Prostate gland (tissue), 2 donors: ENCODE measurements at regions not wholly inside any gene's neighbourhood (a gene's known extent, or its start where the extent isn't known, plus 50 kb on each side); places are given as distances from the start of the nearest gene placed in this dataset.

Experiments
- DNase-seq: peaks from one replicate; pipeline ENCODE4 v3.0.0-alpha.2; 2019; ENCODE audit warnings: low spot score
- H3K27ac ChIP-seq, 2 donors: fragments of 200-600 bp; sonication (generic); 2 replicates each; pipeline ENCODE4 v1.5.1; 2017 to 2019
- H3K27me3 ChIP-seq: fragments of 200-600 bp; sonication (generic); replicated peaks from 2 replicates; pipeline ENCODE4 v1.5.1; 2019; ENCODE audit not compliant: insufficient read depth
- H3K36me3 ChIP-seq, 2 donors: fragments of 200-600 bp; sonication (generic); 1 replicate in 1 of 2; 2 replicates in 1 of 2; pipeline versions ENCODE4 v1.5.1 to v1.8.1; 2017 to 2019
- H3K4me1 ChIP-seq: fragments of 200-600 bp; sonication (generic); replicated peaks from 2 replicates; pipeline ENCODE4 v1.5.1; 2019
- H3K4me3 ChIP-seq, 2 donors: fragments of 200-600 bp; sonication (generic); 2 replicates each; pipeline ENCODE4 v1.5.1; 2017 to 2019
- H3K9me3 ChIP-seq: fragments of 200-600 bp; sonication (generic); 2 replicates; pipeline ENCODE4 v1.5.1; 2017
- POLR2A ChIP-seq: fragments of 450-650 bp; IDR thresholded peaks from one replicate; pipeline ENCODE4 v1.6.1; 2016; ENCODE audit warnings: antibody characterized with exemption, mild to moderate bottlenecking
- POLR2AphosphoS5 ChIP-seq: sonication (generic); formaldehyde crosslinking; IDR thresholded peaks from one replicate; pipeline ENCODE4 v1.6.1; 2017; ENCODE audit warnings: antibody characterized with exemption
- WGBS: methylation state at CpG from one replicate; pipeline ENCODE4 v1.1.5; 2018; 5-methylcytosine and 5-hydroxymethylcytosine counted together
- intact Hi-C: fragments of 100-400 bp; cut with DNase I; formaldehyde crosslinking; loops from one replicate; pipeline ENCODE4 v1.14.2; 2022
- TF ChIP-seq, protein P1 (sequence below), 4 experiments: fragments of 200-600 bp in 2 of 4; fragments of 450-650 bp in 2 of 4; sonication (generic) in 2 of 4; IDR thresholded peaks; 1 replicate in 3 of 4; 2 replicates in 1 of 4; pipeline ENCODE4 v1.5.1; 2016 to 2019; ENCODE audit warnings: antibody characterized with exemption in 4 of 4, mild to moderate bottlenecking in 2 of 4, moderate library complexity in 2 of 4

DNA sequence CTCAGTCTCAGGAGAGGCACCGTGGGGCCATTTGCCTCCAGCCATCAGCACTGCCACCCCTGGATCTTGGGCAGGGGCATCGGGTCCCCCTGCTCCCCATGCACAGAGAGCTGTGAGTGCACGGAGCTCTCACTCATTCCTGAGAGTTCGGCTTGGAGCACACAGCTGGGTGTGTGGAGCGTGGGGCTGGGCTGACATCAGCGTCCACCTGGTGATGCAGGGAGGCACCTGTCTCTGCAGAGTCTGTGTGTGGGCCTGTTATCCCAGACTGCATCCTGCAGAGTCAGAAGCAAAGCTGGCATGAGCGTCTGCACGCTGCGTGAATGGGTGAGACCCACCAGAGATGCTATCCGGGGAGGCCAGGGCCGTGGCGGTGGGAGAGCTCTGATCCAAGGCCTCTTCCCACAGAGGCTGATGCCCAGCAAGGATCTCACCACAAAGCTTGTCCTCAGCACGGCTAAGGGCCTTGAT, 248.8 kb upstream of the AFDN start:
- TF ChIP-seq POLR2AphosphoS5 (no peak), POLR2A (no peak)
- TF ChIP-seq, protein P1, sequence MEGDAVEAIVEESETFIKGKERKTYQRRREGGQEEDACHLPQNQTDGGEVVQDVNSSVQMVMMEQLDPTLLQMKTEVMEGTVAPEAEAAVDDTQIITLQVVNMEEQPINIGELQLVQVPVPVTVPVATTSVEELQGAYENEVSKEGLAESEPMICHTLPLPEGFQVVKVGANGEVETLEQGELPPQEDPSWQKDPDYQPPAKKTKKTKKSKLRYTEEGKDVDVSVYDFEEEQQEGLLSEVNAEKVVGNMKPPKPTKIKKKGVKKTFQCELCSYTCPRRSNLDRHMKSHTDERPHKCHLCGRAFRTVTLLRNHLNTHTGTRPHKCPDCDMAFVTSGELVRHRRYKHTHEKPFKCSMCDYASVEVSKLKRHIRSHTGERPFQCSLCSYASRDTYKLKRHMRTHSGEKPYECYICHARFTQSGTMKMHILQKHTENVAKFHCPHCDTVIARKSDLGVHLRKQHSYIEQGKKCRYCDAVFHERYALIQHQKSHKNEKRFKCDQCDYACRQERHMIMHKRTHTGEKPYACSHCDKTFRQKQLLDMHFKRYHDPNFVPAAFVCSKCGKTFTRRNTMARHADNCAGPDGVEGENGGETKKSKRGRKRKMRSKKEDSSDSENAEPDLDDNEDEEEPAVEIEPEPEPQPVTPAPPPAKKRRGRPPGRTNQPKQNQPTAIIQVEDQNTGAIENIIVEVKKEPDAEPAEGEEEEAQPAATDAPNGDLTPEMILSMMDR (IDR thresholded peaks at IDR 0.05) = no peak
- Histone ChIP-seq H3K4me3 (no peak overlapping the region), H3K4me1 (no peaks in the 10 kb centered on the region), H3K27me3 (no peaks in the 10 kb centered on the region), H3K27ac (no peak overlapping the region), H3K36me3 (no peaks in the 10 kb centered on the region), H3K9me3 (no peaks in the 10 kb centered on the region)
- DNase-seq = no peak
- 98% methylated on average over 13 of the region's 13 CpGs for WGBS
- intact Hi-C loops = no loop called here

DNA sequence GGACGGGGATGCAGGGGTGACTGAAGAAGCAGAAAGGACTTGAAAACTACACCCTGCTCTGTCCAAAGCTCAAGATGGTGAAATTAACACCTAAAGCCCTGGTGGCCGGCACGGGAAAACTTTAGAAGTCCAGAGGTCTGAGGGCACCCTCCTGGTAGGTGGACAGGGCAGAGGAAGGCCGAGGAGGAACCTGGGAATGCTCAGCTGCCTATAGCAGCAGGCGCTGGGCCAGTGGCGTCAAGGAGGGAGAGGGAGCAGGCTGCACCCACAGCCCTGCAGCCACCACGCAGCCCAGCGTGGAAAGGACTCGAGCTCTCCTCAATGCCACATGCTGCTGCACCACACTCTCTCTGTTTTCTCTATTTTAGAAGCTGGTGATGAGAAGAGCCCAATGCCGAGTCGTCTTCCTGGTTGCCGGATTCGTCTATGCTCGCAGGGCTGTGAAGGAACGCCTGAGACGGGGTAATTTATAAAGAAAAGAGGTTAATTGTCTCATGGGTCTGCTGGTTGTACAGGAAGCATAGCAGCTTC, 248.3 kb upstream of the AFDN start:
- Histone ChIP-seq H3K27me3 (no peaks in the 10 kb centered on the region), H3K4me1 (no peaks in the 10 kb centered on the region), H3K27ac (no peak overlapping the region), H3K4me3 (no peak overlapping the region), H3K36me3 (no peaks in the 10 kb centered on the region), H3K9me3 (no peaks in the 10 kb centered on the region)
- intact Hi-C loops = no loop called here
- no peak for TF ChIP-seq POLR2AphosphoS5
- TF ChIP-seq, protein P1 (IDR thresholded peaks at IDR 0.05) = no peak
- DNase-seq = no peak
- WGBS = 96% methylated on average over 16 of the region's 16 CpGs

DNA sequence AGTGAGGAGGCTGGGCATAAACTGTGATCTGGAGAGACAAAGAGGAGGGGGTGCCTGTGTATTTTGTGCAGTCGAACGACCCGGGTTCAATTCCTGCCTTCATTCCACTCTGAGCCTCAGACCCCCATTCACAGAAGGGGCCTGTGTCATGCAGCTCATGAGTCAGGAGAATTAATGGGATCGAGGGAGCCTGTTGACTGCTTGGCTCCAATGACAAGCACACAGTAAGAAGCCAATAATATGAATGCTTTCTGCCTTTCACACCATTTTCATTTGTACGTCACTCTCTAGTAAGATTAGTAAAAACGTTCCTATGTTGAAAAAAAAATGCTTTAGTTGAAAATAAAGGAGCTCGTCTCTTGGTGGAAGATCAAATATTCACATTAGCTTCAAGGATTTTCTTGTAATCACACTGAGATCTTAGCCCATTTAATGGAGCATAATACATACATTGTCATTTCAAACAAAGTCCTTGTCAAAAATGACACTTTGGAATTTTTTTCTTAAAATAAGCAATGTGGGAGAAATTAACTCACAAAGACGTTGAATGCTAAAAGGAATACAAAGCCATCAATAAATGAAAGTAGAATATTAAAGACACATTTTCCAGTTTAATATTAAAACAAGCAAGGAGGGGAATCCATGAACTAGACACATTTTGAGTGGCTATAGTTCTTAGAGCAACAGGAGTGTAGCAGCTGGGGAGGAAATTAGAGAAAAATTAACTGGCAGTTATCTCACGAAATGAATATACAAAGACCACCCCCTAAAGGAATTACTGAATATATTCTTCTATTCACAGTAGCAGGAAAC, 246.7 kb upstream of the AFDN start:
- no peak overlapping the region for H3K4me3 ChIP-seq
- H3K36me3 ChIP-seq = no peaks in the 10 kb centered on the region
- H3K27me3 ChIP-seq = no peaks in the 10 kb centered on the region
- 75% methylated on average over 9 of the region's 9 CpGs for WGBS
- TF ChIP-seq, protein P1 (IDR thresholded peaks at IDR 0.05) = no peak
- no peak for TF ChIP-seq POLR2A
- no peak for TF ChIP-seq POLR2AphosphoS5
- no peak overlapping the region for H3K27ac ChIP-seq
- DNase-seq = no peak
- intact Hi-C loops = no loop called here
- H3K4me1 ChIP-seq = no peaks in the 10 kb centered on the region
- no peaks in the 10 kb centered on the region for H3K9me3 ChIP-seq

DNA sequence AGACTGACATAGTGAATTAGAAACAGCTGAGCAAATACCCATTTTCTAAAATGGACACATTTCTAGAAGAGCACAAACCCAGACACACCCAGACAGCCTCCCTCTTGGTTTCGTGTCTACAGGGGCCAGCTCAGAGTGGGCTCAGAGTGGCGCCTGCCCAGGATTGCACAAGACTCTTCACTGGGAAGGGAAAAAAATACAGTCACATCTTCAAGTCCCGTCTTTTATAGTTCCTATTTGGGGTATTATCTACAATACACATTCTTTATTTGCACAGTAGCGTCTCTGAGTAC, 246.1 kb upstream of the AFDN start:
- Histone ChIP-seq H3K4me1 (no peaks in the 10 kb centered on the region), H3K9me3 (no peaks in the 10 kb centered on the region), H3K36me3 (no peaks in the 10 kb centered on the region), H3K27me3 (no peaks in the 10 kb centered on the region), H3K27ac (no peak overlapping the region), H3K4me3 (no peak overlapping the region)
- WGBS = 58% methylated on average over 4 of the region's 4 CpGs
- TF ChIP-seq POLR2AphosphoS5 = no peak
- intact Hi-C loops = no loop called here
- no peak for DNase-seq

DNA sequence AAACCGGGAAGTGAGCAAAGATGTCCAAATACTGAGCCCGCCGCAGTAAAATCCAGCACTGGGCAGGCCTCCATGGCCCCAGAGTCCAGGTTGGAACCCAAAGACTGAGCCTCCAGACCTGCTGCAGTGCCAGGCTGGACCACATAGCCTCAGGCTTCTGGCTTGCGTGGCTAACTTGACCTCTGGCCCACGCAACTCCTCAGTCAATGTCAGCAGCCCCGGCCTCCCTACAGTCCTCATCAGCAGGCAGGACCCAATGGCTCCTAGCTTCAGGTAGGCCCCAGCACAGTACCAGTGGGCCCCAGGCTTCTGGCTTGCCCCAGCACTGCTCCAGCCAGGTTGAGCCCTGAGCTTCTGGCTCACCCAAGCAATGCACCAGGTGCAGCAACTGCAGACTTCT, 245.1 kb upstream of the AFDN start:
- TF ChIP-seq, protein P1 (IDR thresholded peaks at IDR 0.05) = no peak
- TF ChIP-seq POLR2AphosphoS5 = no peak
- no peak for TF ChIP-seq POLR2A
- no peak for DNase-seq
- H3K36me3 ChIP-seq = no peaks in the 10 kb centered on the region
- H3K27me3 ChIP-seq = no peaks in the 10 kb centered on the region
- H3K4me3 ChIP-seq = no peak overlapping the region
- WGBS = 97% methylated on average over 6 of the region's 6 CpGs
- no peaks in the 10 kb centered on the region for H3K9me3 ChIP-seq
- H3K27ac ChIP-seq = no peak overlapping the region
- intact Hi-C loops = no loop called here
- no peaks in the 10 kb centered on the region for H3K4me1 ChIP-seq
